K562 (cell line): ENCODE measurements at regions not wholly inside any gene's neighbourhood (a gene's known extent, or its start where the extent isn't known, plus 50 kb on each side); places are given as distances from the start of the nearest gene placed in this dataset.

Source experiments
- ATAC-seq: fragments of 200-7000 bp; cut with Tn5 transposase; 3 replicates; pipeline ENCODE4 v1.9.1; 2020; ENCODE audit warnings: moderate library complexity
- BruUV-seq: library from RNA; stranded (reverse); fragments of 400-500 nt; replicated peaks from 2 replicates; lab custom pipeline; 2021; lab: Mats Ljungman, UMichigan
- CTCF ChIA-PET: fragments of 300-600 bp; formaldehyde crosslinking; extraction: SDS; loops from one replicate; lab custom pipeline; 2021; ENCODE audit warnings: low intra/inter-chr PET ratio; lab: Yijun Ruan, JAX
- POLR2A ChIA-PET: fragments of 300-600, 350-650 bp; sonication (Branson Sonifier 250); formaldehyde crosslinking; extraction: SDS; loops from one replicate; lab custom pipeline; 2021; ENCODE audit warnings: antibody characterized with exemption, inconsistent platforms; lab: Yijun Ruan, JAX
- DNase-seq, 4 experiments: peaks; one replicate each; pipeline versions ENCODE4 v3.0.0 to v3.0.0-alpha.2; 2011 to 2018; ENCODE audit warnings: low spot score in 3 of 4, mixed read lengths in 3 of 4; ENCODE audit errors: extremely low read depth in 1 of 4
- FAIRE-seq: peaks from 2 replicates; lab custom pipeline; 2011; peaks lifted over from hg19 to GRCh38; lab: Jason Lieb, UNC
- H2AFZ ChIP-seq: 2 replicates; pipeline ENCODE4 v1.6.0; 2011; ENCODE audit warnings: low read depth, low read length, control low read depth, inconsistent platforms
- H3K27ac ChIP-seq: fragments of 200-600 bp; 3 replicates; pipeline ENCODE4 v1.8.0; 2011; ENCODE audit warnings: low read depth, mild to moderate bottlenecking, control low read depth, inconsistent platforms, low read length, moderate library complexity, mixed read lengths; ENCODE audit errors: extremely low read depth
- H3K27me3 ChIP-seq, 2 experiments: fragments of 300-600 bp in 1 of 2; 2 replicates in 1 of 2; 3 replicates in 1 of 2; pipeline versions ENCODE4 v1.6.0 to v1.8.0; 2011; ENCODE audit warnings: inconsistent platforms in 2 of 2, low read length in 2 of 2, mild to moderate bottlenecking in 1 of 2, mixed read lengths in 1 of 2, moderate library complexity in 1 of 2; ENCODE audit not compliant: control insufficient read depth in 2 of 2, insufficient read depth in 2 of 2
- H3K36me3 ChIP-seq: fragments of 300-600 bp; 3 replicates; pipeline ENCODE4 v1.8.0; 2011; ENCODE audit warnings: mild to moderate bottlenecking, low read length, inconsistent platforms; ENCODE audit not compliant: control insufficient read depth, insufficient read depth
- H3K4me1 ChIP-seq, 2 experiments: fragments of 200-600 bp in 1 of 2; replicated peaks in 1 of 2; 2 replicates in 1 of 2; 3 replicates in 1 of 2; pipeline versions ENCODE4 v1.5.1 to v1.8.0; 2011; ENCODE audit warnings: inconsistent platforms in 2 of 2, low read length in 2 of 2, mild to moderate bottlenecking in 1 of 2, mixed read lengths in 1 of 2, moderate library complexity in 1 of 2; ENCODE audit not compliant: control insufficient read depth in 2 of 2, insufficient read depth in 2 of 2
- H3K4me2 ChIP-seq: 2 replicates; pipeline ENCODE4 v1.6.1; 2011; ENCODE audit warnings: low read length, control low read depth, inconsistent platforms, mixed read lengths; ENCODE audit not compliant: insufficient read depth
- H3K4me3 ChIP-seq: fragments of 200-600 bp; sonication (generic), shearing (Covaris generic); 2 replicates; pipeline ENCODE4 v1.5.1; 2016; ENCODE audit warnings: control low read depth, inconsistent platforms
- H3K79me2 ChIP-seq: fragments of 200-600 bp; 3 replicates; pipeline ENCODE4 v1.8.0; 2011; ENCODE audit warnings: low read length, inconsistent platforms; ENCODE audit not compliant: control insufficient read depth, insufficient read depth
- H3K9ac ChIP-seq, 2 experiments: 2 replicates each; pipeline versions ENCODE4 v1.6.0 to v1.6.1; 2011; ENCODE audit warnings: low read depth in 2 of 2, low read length in 2 of 2, control low read depth in 1 of 2, inconsistent platforms in 1 of 2, mild to moderate bottlenecking in 1 of 2, mixed read lengths in 1 of 2; ENCODE audit not compliant: insufficient read depth in 1 of 2
- H3K9me1 ChIP-seq: one replicate; pipeline ENCODE4 v1.6.0; 2011; ENCODE audit warnings: inconsistent platforms, mild to moderate bottlenecking, low read length, moderate library complexity; ENCODE audit not compliant: control insufficient read depth, insufficient read depth
- H3K9me3 ChIP-seq: replicated peaks from 2 replicates; pipeline ENCODE4 v1.5.1; 2011; ENCODE audit warnings: low read depth, low read length, inconsistent platforms; ENCODE audit not compliant: control insufficient read depth, insufficient read depth
- H4K20me1 ChIP-seq: replicated peaks from 2 replicates; pipeline ENCODE4 v1.6.1; 2011; ENCODE audit warnings: low read length, inconsistent platforms, mixed read lengths; ENCODE audit not compliant: control insufficient read depth, insufficient read depth
- CHD4 ChIP-seq: fragments of 200-600 bp; sonication (generic); IDR thresholded peaks from 3 replicates; pipeline ENCODE4 v1.6.1; 2012; ENCODE audit warnings: low read depth, mild to moderate bottlenecking, mixed read lengths, low read length, inconsistent platforms; ENCODE audit not compliant: insufficient read depth, insufficient replicate concordance, poor library complexity, severe bottlenecking
- E2F4 ChIP-seq: sonication (generic); formaldehyde crosslinking; IDR thresholded peaks from 2 replicates; pipeline ENCODE4 v1.8.0; 2022; ENCODE audit warnings: mild to moderate bottlenecking, low read depth, missing genetic modification reagents
- EWSR1 ChIP-seq: fragments of 450-650 bp; IDR thresholded peaks from 2 replicates; pipeline ENCODE4 v1.6.1; 2018; ENCODE audit warnings: borderline replicate concordance, mild to moderate bottlenecking, low read depth, moderate library complexity; ENCODE audit not compliant: partially characterized antibody
- FOXP1 ChIP-seq: sonication (generic); formaldehyde crosslinking; IDR thresholded peaks from 2 replicates; pipeline ENCODE4 v1.8.0; 2022; ENCODE audit warnings: mild to moderate bottlenecking, missing genetic modification reagents
- GATAD2A ChIP-seq: fragments of 450-650 bp; IDR thresholded peaks from 2 replicates; pipeline ENCODE4 v1.6.1; 2017
- HMGXB4 ChIP-seq: sonication (generic); formaldehyde crosslinking; IDR thresholded peaks from 2 replicates; pipeline ENCODE4 v1.8.1; 2023; ENCODE audit warnings: mild to moderate bottlenecking, missing genetic modification reagents
- HOXB6 ChIP-seq: fragments of 250-450 bp; sonication (Bioruptor Pico); IDR thresholded peaks from 2 replicates; pipeline ENCODE4 v1.5.1; 2022; ENCODE audit warnings: mild to moderate bottlenecking, borderline replicate concordance
- IRF2 ChIP-seq: sonication (generic); formaldehyde crosslinking; IDR thresholded peaks from 2 replicates; pipeline ENCODE4 v1.8.1; 2022; ENCODE audit warnings: mild to moderate bottlenecking, missing genetic modification reagents
- PRMT5 ChIP-seq: sonication (generic); formaldehyde crosslinking; IDR thresholded peaks from 2 replicates; pipeline ENCODE4 v1.5.0; 2020; ENCODE audit warnings: missing genetic modification reagents
- RUNX1 ChIP-seq: sonication (generic); IDR thresholded peaks from 2 replicates; pipeline ENCODE4 v1.6.1; 2016; ENCODE audit warnings: antibody characterized with exemption, low read depth
- TBL1XR1 ChIP-seq, 2 experiments: IDR thresholded peaks; 2 replicates each; pipeline ENCODE4 v1.6.1; 2012; ENCODE audit warnings: improper control_type of control experiment in 2 of 2, low read length in 2 of 2, mild to moderate bottlenecking in 1 of 2
- ZNF212 ChIP-seq: fragments of 450-650 bp; formaldehyde crosslinking; IDR thresholded peaks from 2 replicates; pipeline ENCODE4 v1.4.0; 2020; ENCODE audit warnings: mild to moderate bottlenecking
- WGBS: fragments of 100-300 bp; shearing (Covaris generic); methylation state at CpG from one replicate; pipeline ENCODE4 v1.1.6; 2016; ENCODE audit warnings: low coverage, mixed read lengths; ENCODE audit not compliant: insufficient coverage; ENCODE audit errors: missing lambda C conversion rate; 5-methylcytosine and 5-hydroxymethylcytosine counted together
- in situ Hi-C: fragments of 300-500 bp; cut with MboI; formaldehyde crosslinking; loops from 4 replicates; pipeline ENCODE4 v1.15.0; 2018; ENCODE audit warnings: inconsistent platforms, mixed read lengths
- intact Hi-C: fragments of 100-400 bp; cut with micrococcal nuclease; formaldehyde crosslinking; loops from 2 replicates; pipeline ENCODE4 v1.14.2; 2022

GRCh38 chr22:22992474-22992873 lies 77.8 kb upstream of the GNAZ start:
- H3K27ac ChIP-seq, result no peak overlapping the region
- H3K79me2 ChIP-seq, result no peaks in the 10 kb centered on the region
- peaks cover 7% of the 10 kb centered on the region; the same call in 1 of the 2 replicates for H3K9me3 ChIP-seq
- H3K4me2 ChIP-seq, result no peak overlapping the region
- WGBS, result under 1% methylated on average over 3 of the region's 3 CpGs
- POLR2A ChIA-PET, result interaction anchor here (1.2 to 3.7 kb wide), 4 partner anchors 9 to 44 kb away, joined by 3 to 22 read pairs (median 8); no protein-coding TSS in a partner anchor
- FAIRE-seq (no peak), ATAC-seq (no peak), DNase-seq (peak in 2 of 4 experiments; percentile 39)
- H4K20me1 ChIP-seq, result no peaks in the 10 kb centered on the region
- no peak overlapping the region for H3K9ac ChIP-seq
- intact Hi-C loops (no loop called here), in situ Hi-C loops (no loop called here)
- H3K9me1 ChIP-seq, result no peaks in the 10 kb centered on the region
- H3K4me3 ChIP-seq, result no peak overlapping the region
- H3K4me1 ChIP-seq, result no peaks in the 10 kb centered on the region
- TF ChIP-seq ZNF212 (CRISPR knock-in tag) (no peak), CHD4 (no peak), IRF2 (0 out of 2 replicates have a peak, but pooled peaks have one; percentile 59), E2F4 (CRISPR knock-in tag) (0 out of 2 replicates have a peak, but pooled peaks have one; percentile 36), EWSR1 (no peak), HMGXB4 (CRISPR knock-in tag) (0 out of 2 replicates have a peak, but pooled peaks have one; percentile 3), PRMT5 (0 out of 2 replicates have a peak, but pooled peaks have one; percentile 64), FOXP1 (CRISPR knock-in tag) (peak; percentile 44; the same call in 1 of the 2 replicates), HOXB6 (CRISPR knock-in tag) (no peak), RUNX1 (no peak), GATAD2A (0 out of 2 replicates have a peak, but pooled peaks have one; percentile 31), TBL1XR1 (IDR thresholded peaks at IDR 0.05; ENCODE audit: low read length in 2 of 2) (no peak)
- H3K36me3 ChIP-seq, result no peaks in the 10 kb centered on the region
- H3K27me3 ChIP-seq, result peaks cover 5% of the 10 kb centered on the region in 2 experiments; a peak in 2 of 5 replicates
- CTCF ChIA-PET, result no interaction called here
- BruUV-seq, result no TSS peak
- no peak overlapping the region for H2AFZ ChIP-seq
